Nephron (organoid): ENCODE measurements at regions not wholly inside any gene's neighbourhood (a gene's known extent, or its start where the extent isn't known, plus 50 kb on each side); places are given as distances from the start of the nearest gene placed in this dataset.
A peak's percentile ranks its signal among the peaks of the same experiment; 100 is the strongest.

Experiments used
- H3K27ac Mint-ChIP-seq, 3 experiments: 2 replicates each; pipeline ENCODE4 v1.8.0; 2020; ENCODE audit warnings: mixed read lengths in 3 of 3, mild to moderate bottlenecking in 2 of 3, moderate library complexity in 1 of 3
- H3K27me3 Mint-ChIP-seq: 2 replicates; pipeline ENCODE4 v1.8.0; 2021; ENCODE audit warnings: low read depth, mild to moderate bottlenecking, moderate library complexity, mixed read lengths
- H3K36me3 Mint-ChIP-seq: 2 replicates; pipeline ENCODE4 v1.8.0; 2020; ENCODE audit warnings: low read depth, mixed read lengths
- H3K4me1 Mint-ChIP-seq: 2 replicates; pipeline ENCODE4 v1.8.0; 2020; ENCODE audit warnings: mixed read lengths
- H3K4me3 Mint-ChIP-seq, 3 experiments: 2 replicates each; pipeline ENCODE4 v1.8.0; 2020; ENCODE audit warnings: mild to moderate bottlenecking in 3 of 3, mixed read lengths in 3 of 3, moderate library complexity in 2 of 3
- H3K9me3 Mint-ChIP-seq: 2 replicates; pipeline ENCODE4 v1.8.0; 2020; ENCODE audit warnings: mixed read lengths
- CTCF ChIP-seq, 3 experiments: fragments of 200-600 bp; sonication (generic); IDR thresholded peaks; one replicate each; pipeline ENCODE4 v1.5.0; 2021; ENCODE audit warnings: antibody characterized with exemption in 3 of 3; ENCODE audit not compliant: unreplicated experiment in 3 of 3

- peaks cover 32% of the 10 kb centered on the region for H3K4me1 Mint-ChIP-seq
- H3K27me3 Mint-ChIP-seq: no peaks in the 10 kb centered on the region
- TF ChIP-seq CTCF (IDR thresholded peaks at IDR 0.05; ENCODE audit: unreplicated experiment in 3 of 3): no peak
- no peak overlapping the region for H3K27ac Mint-ChIP-seq
- H3K4me3 Mint-ChIP-seq: no peak overlapping the region
- peaks cover 22% of the 10 kb centered on the region for H3K9me3 Mint-ChIP-seq
- peaks cover 5% of the 10 kb centered on the region for H3K36me3 Mint-ChIP-seq
These were observed 101.4 kb upstream of the MPDZ start for GRCh38 chr9:13380903-13381302.

- H3K4me3 Mint-ChIP-seq: no peak overlapping the region
- H3K27me3 Mint-ChIP-seq: no peaks in the 10 kb centered on the region
- H3K9me3 Mint-ChIP-seq: peaks cover 6% of the 10 kb centered on the region
- H3K4me1 Mint-ChIP-seq: peaks cover 37% of the 10 kb centered on the region
- TF ChIP-seq CTCF (IDR thresholded peaks at IDR 0.05; ENCODE audit: unreplicated experiment in 3 of 3): no peak
- H3K27ac Mint-ChIP-seq: peak overlapping the region; percentile 53 to 84 (median 54)
- H3K36me3 Mint-ChIP-seq: no peaks in the 10 kb centered on the region
These were observed 98.7 kb upstream of the MPDZ start for GRCh38 chr9:13378154-13378553.

GRCh38 chr9:13377171-13377925 is 97.9 kb upstream of the MPDZ start:
- Mint-ChIP-seq H3K9me3 (no peaks in the 10 kb centered on the region), H3K27ac (peak overlapping the region; percentile 56 to 84 (median 69)), H3K4me3 (no peak overlapping the region), H3K27me3 (no peaks in the 10 kb centered on the region), H3K4me1 (peaks cover 29% of the 10 kb centered on the region), H3K36me3 (no peaks in the 10 kb centered on the region)
- TF ChIP-seq CTCF (IDR thresholded peaks at IDR 0.05; ENCODE audit: unreplicated experiment in 3 of 3): no peak

GRCh38 chr9:13372510-13372909 is 93.0 kb upstream of the MPDZ start:
- H3K9me3 Mint-ChIP-seq: no peaks in the 10 kb centered on the region
- H3K4me3 Mint-ChIP-seq: no peak overlapping the region
- H3K27ac Mint-ChIP-seq: no peak overlapping the region
- no peaks in the 10 kb centered on the region for H3K27me3 Mint-ChIP-seq
- H3K4me1 Mint-ChIP-seq: peaks cover 27% of the 10 kb centered on the region
- H3K36me3 Mint-ChIP-seq: no peaks in the 10 kb centered on the region
- no peak for TF ChIP-seq CTCF (IDR thresholded peaks at IDR 0.05; ENCODE audit: unreplicated experiment in 3 of 3)

DNA sequence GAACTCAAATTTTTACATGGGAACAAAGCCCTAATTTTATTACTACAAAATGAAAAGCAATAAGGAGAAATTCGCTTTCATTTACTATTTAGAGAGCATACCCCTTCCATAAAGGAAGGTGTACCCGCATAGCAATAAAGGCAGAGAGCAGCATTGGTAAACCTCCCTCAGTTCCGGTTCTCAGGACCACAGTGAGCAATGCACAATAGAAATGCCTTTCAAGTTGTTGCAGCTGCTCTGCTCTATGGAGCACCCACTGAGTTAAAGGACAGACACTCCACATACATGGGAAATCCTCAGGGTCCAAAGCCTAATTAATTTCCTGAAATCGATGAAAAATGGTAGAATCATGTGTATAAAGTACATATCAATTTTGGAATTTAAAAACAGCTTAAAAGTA is 89.9 kb upstream of the MPDZ start:
- H3K9me3 Mint-ChIP-seq: no peaks in the 10 kb centered on the region

More for the DNA sequence above, 89.9 kb upstream of the MPDZ start:
- Mint-ChIP-seq H3K4me1 (peaks cover 28% of the 10 kb centered on the region), H3K4me3 (no peak overlapping the region), H3K27ac (peak overlapping the region in 2 of 3 experiments; percentile 51 to 83), H3K36me3 (no peaks in the 10 kb centered on the region), H3K27me3 (no peaks in the 10 kb centered on the region)
- TF ChIP-seq CTCF (IDR thresholded peaks at IDR 0.05; ENCODE audit: unreplicated experiment in 3 of 3): no peak
